A673 (cell line): ENCODE measurements at regions not wholly inside any gene's neighbourhood (a gene's known extent, or its start where the extent isn't known, plus 50 kb on each side); places are given as distances from the start of the nearest gene placed in this dataset.

Source experiments
- BruUV-seq: library from RNA; stranded (reverse); fragments of 400-500 nt; replicated peaks from 2 replicates; lab custom pipeline; 2021; lab: Mats Ljungman, UMichigan
- CTCF ChIA-PET: fragments of 300-600 bp; sonication (Branson Sonifier 250); formaldehyde crosslinking; loops from one replicate; lab custom pipeline; 2022; ENCODE audit warnings: antibody characterized with exemption; lab: Charles Lee
- POLR2A ChIA-PET: fragments of 300-600 bp; sonication (Branson Sonifier 250); formaldehyde crosslinking; loops from one replicate; lab custom pipeline; 2022; ENCODE audit warnings: antibody characterized with exemption; ENCODE audit not compliant: low non-redundant PET; lab: Charles Lee
- DNase-seq: peaks from one replicate; pipeline ENCODE4 v3.0.0-alpha.2; 2015; ENCODE audit warnings: low spot score
- H3K27ac ChIP-seq: fragments of 200-600 bp; sonication (generic); 2 replicates; pipeline ENCODE4 v1.5.1; 2016; ENCODE audit warnings: mixed run types, low read depth, mild to moderate bottlenecking, mixed read lengths, antibody characterized with exemption, low read length; ENCODE audit not compliant: poor library complexity, severe bottlenecking
- H3K27me3 ChIP-seq: fragments of 200-600 bp; sonication (generic); replicated peaks from 2 replicates; pipeline ENCODE4 v1.6.1; 2017; ENCODE audit warnings: mixed run types, low read depth, mild to moderate bottlenecking, mixed read lengths, antibody characterized with exemption, low read length; ENCODE audit not compliant: insufficient read depth, poor library complexity
- H3K36me3 ChIP-seq: fragments of 200-600 bp; sonication (generic); 2 replicates; pipeline ENCODE4 v1.6.1; 2016; ENCODE audit warnings: mixed run types, mild to moderate bottlenecking, mixed read lengths, antibody characterized with exemption, low read length; ENCODE audit not compliant: insufficient read depth, poor library complexity, severe bottlenecking
- H3K4me1 ChIP-seq: fragments of 200-600 bp; sonication (generic); 2 replicates; pipeline ENCODE4 v1.6.1; 2017; ENCODE audit warnings: mixed run types, mild to moderate bottlenecking, mixed read lengths, antibody characterized with exemption, low read length; ENCODE audit not compliant: insufficient read depth, poor library complexity, severe bottlenecking
- H3K4me3 ChIP-seq: fragments of 200-600 bp; sonication (generic); 2 replicates; pipeline ENCODE4 v1.5.1; 2016; ENCODE audit warnings: low read depth, mixed run types, mild to moderate bottlenecking, mixed read lengths, low read length; ENCODE audit not compliant: poor library complexity, severe bottlenecking
- H3K9me3 ChIP-seq: fragments of 200-600 bp; sonication (generic); 2 replicates; pipeline ENCODE4 v1.6.1; 2016; ENCODE audit warnings: mixed run types, low read depth, mild to moderate bottlenecking, mixed read lengths, antibody characterized with exemption, low read length; ENCODE audit not compliant: poor library complexity, severe bottlenecking
- EZH2 ChIP-seq: fragments of 200-600 bp; sonication (generic); IDR thresholded peaks from 2 replicates; pipeline ENCODE4 v1.6.1; 2017; ENCODE audit warnings: borderline replicate concordance, low read depth, mild to moderate bottlenecking, mixed read lengths, antibody characterized with exemption, low read length; ENCODE audit not compliant: poor library complexity, severe bottlenecking
- intact Hi-C: fragments of 100-400 bp; cut with micrococcal nuclease; formaldehyde crosslinking; loops from one replicate; pipeline ENCODE4 v1.10.0; 2022; ENCODE audit not compliant: unreplicated experiment
- TF ChIP-seq, protein P1 (sequence below): fragments of 300-800, 200-600 bp; sonication (generic); conservative IDR thresholded peaks from 2 replicates; pipeline ENCODE4 v1.5.1; 2017; ENCODE audit warnings: low read depth, mild to moderate bottlenecking, antibody characterized with exemption, low read length, moderate library complexity, mixed read lengths

DNA sequence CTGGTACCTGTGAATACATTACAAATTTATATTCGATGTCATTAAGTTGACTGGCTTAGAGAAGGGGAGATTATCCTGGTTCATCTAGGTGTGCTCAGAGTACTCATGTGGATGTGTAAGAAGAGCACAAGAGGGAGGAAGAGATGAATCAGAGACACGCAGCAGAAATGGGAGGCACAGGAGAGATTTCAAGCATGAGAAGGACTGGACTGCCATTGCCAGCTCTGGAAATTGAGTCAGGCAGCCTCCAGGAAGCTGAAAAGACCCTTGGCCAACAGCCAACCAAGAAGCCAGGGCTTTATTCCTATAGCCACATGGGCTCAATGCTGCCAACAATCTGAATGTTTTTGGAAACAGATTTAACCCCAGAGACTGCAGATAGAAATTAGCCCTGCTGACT lies 1390.0 kb downstream of the STIM2 start:
- DNase-seq, result no peak
- ChIA-PET CTCF (no interaction called here), POLR2A (no interaction called here)
- Histone ChIP-seq H3K4me3 (no peak overlapping the region), H3K27ac (no peak overlapping the region), H3K4me1 (no peaks in the 10 kb centered on the region), H3K36me3 (no peaks in the 10 kb centered on the region), H3K27me3 (no peaks in the 10 kb centered on the region), H3K9me3 (no peaks in the 10 kb centered on the region)
- BruUV-seq, result no TSS peak
- TF ChIP-seq EZH2, result no peak
- TF ChIP-seq, protein P1, sequence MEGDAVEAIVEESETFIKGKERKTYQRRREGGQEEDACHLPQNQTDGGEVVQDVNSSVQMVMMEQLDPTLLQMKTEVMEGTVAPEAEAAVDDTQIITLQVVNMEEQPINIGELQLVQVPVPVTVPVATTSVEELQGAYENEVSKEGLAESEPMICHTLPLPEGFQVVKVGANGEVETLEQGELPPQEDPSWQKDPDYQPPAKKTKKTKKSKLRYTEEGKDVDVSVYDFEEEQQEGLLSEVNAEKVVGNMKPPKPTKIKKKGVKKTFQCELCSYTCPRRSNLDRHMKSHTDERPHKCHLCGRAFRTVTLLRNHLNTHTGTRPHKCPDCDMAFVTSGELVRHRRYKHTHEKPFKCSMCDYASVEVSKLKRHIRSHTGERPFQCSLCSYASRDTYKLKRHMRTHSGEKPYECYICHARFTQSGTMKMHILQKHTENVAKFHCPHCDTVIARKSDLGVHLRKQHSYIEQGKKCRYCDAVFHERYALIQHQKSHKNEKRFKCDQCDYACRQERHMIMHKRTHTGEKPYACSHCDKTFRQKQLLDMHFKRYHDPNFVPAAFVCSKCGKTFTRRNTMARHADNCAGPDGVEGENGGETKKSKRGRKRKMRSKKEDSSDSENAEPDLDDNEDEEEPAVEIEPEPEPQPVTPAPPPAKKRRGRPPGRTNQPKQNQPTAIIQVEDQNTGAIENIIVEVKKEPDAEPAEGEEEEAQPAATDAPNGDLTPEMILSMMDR, result no peak
- intact Hi-C loops, result no loop called here

DNA sequence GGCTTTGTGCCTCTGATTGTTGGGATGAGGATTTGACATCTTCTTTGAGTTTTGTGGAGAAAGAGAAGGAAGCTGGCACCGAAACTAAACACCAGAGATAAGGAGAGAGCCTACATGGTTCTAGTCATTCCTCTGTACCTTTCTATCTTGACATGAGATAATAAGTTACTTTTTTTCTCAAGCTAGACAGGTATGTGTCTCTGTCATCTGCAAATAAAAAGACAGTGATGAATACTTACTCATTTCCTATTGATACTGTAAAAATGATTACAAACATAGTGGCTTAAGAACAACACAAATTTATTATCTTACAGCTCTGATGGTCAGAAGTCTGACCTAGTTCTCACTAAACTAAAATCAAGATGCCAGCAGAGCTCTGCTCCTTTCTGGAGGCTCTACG lies 1391.2 kb downstream of the STIM2 start:
- TF ChIP-seq EZH2, result no peak
- TF ChIP-seq, protein P1, result no peak
- no peaks in the 10 kb centered on the region for H3K27me3 ChIP-seq
- CTCF ChIA-PET, result no interaction called here
- BruUV-seq, result no TSS peak
- H3K9me3 ChIP-seq, result no peaks in the 10 kb centered on the region
- DNase-seq, result no peak
- no peak overlapping the region for H3K27ac ChIP-seq
- H3K4me1 ChIP-seq, result no peaks in the 10 kb centered on the region
- H3K36me3 ChIP-seq, result no peaks in the 10 kb centered on the region
- POLR2A ChIA-PET, result no interaction called here
- intact Hi-C loops, result no loop called here
- no peak overlapping the region for H3K4me3 ChIP-seq

DNA sequence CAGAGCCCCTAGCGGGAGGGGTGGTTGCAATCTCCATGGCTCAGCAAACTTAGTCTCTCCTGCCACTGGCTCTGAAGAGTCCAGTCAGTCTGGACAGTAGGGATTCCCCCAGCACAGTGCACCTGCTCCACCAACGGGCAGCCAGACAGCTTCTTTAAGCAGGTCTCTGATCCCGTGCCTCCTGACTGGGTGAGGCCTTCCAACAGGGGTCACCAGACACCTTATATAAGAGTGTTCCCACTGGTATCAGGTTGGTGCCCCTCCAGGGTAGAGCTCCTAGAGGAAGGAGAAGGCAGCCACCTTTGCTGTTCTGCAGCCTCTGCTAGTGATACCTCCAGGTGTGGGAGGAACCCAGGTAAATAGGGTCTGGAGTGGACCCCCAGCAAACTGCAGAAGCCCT lies 1393.4 kb downstream of the STIM2 start:
- TF ChIP-seq, protein P1, result no peak
- TF ChIP-seq EZH2, result no peak
- no peak for DNase-seq
- intact Hi-C loops, result no loop called here
- ChIA-PET POLR2A (no interaction called here), CTCF (no interaction called here)
- Histone ChIP-seq H3K36me3 (no peaks in the 10 kb centered on the region), H3K27ac (no peak overlapping the region), H3K4me3 (no peak overlapping the region), H3K27me3 (no peaks in the 10 kb centered on the region), H3K4me1 (no peaks in the 10 kb centered on the region), H3K9me3 (no peaks in the 10 kb centered on the region)
- BruUV-seq, result no TSS peak
